Keratinocyte (primary cell): ENCODE measurements at regions not wholly inside any gene's neighbourhood (a gene's known extent, or its start where the extent isn't known, plus 50 kb on each side); places are given as distances from the start of the nearest gene placed in this dataset.

Experiments
- DNase-seq: peaks from one replicate; pipeline ENCODE4 v3.0.0-alpha.2; 2011; ENCODE audit warnings: low read depth, missing footprints, low spot score
- FAIRE-seq: peaks from 2 replicates; lab custom pipeline; 2011; peaks lifted over from hg19 to GRCh38; lab: Jason Lieb, UNC
- H2AFZ ChIP-seq: 2 replicates; pipeline ENCODE4 v1.6.0; 2012; ENCODE audit warnings: low read length, control low read depth, inconsistent platforms; ENCODE audit not compliant: control insufficient read depth
- H3K27ac ChIP-seq: 2 replicates; pipeline ENCODE4 v1.5.1; 2011; ENCODE audit warnings: low read length; ENCODE audit not compliant: control insufficient read depth, insufficient read depth
- H3K27me3 ChIP-seq: 3 replicates; pipeline ENCODE4 v1.6.0; 2011; ENCODE audit warnings: low read length; ENCODE audit not compliant: control insufficient read depth, insufficient read depth; ENCODE audit errors: extremely low read depth
- H3K36me3 ChIP-seq, 2 experiments: 2 replicates in 1 of 2; 3 replicates in 1 of 2; pipeline ENCODE4 v1.5.1; 2011; ENCODE audit warnings: low read length in 2 of 2, mild to moderate bottlenecking in 1 of 2; ENCODE audit not compliant: control insufficient read depth in 2 of 2, insufficient read depth in 2 of 2; ENCODE audit errors: extremely low read depth in 1 of 2
- H3K4me1 ChIP-seq: 3 replicates; pipeline ENCODE4 v1.5.1; 2011; ENCODE audit warnings: low read length; ENCODE audit not compliant: control insufficient read depth, insufficient read depth; ENCODE audit errors: extremely low read depth
- H3K4me2 ChIP-seq: 3 replicates; pipeline ENCODE4 v1.6.0; 2011; ENCODE audit warnings: low read depth, low read length; ENCODE audit not compliant: control insufficient read depth, insufficient read depth; ENCODE audit errors: extremely low read depth
- H3K4me3 ChIP-seq, 3 experiments: fragments of 200-600 bp in 1 of 3; sonication (generic) in 1 of 3; 2 replicates in 2 of 3; 3 replicates in 1 of 3; pipeline ENCODE4 v1.5.1; 2011 to 2016; ENCODE audit warnings: low read length in 3 of 3, mild to moderate bottlenecking in 3 of 3, control low read depth in 2 of 3, inconsistent platforms in 1 of 3, low read depth in 1 of 3, mixed read lengths in 1 of 3, mixed run types in 1 of 3, moderate library complexity in 1 of 3; ENCODE audit not compliant: control insufficient read depth in 2 of 3, insufficient read depth in 2 of 3; ENCODE audit errors: extremely low read depth in 1 of 3
- H3K79me2 ChIP-seq: 2 replicates; pipeline ENCODE4 v1.6.0; 2012; ENCODE audit warnings: low read length; ENCODE audit not compliant: control insufficient read depth, insufficient read depth
- H3K9ac ChIP-seq: 3 replicates; pipeline ENCODE4 v1.6.0; 2011; ENCODE audit warnings: low read length; ENCODE audit not compliant: control insufficient read depth, insufficient read depth; ENCODE audit errors: extremely low read depth
- H3K9me1 ChIP-seq: 3 replicates; pipeline ENCODE4 v1.6.0; 2011; ENCODE audit warnings: low read length; ENCODE audit not compliant: control insufficient read depth, insufficient read depth; ENCODE audit errors: extremely low read depth
- H3K9me3 ChIP-seq: 2 replicates; pipeline ENCODE4 v1.5.1; 2012; ENCODE audit warnings: low read depth, low read length; ENCODE audit not compliant: control insufficient read depth
- H4K20me1 ChIP-seq: 3 replicates; pipeline ENCODE4 v1.6.0; 2011; ENCODE audit warnings: low read length; ENCODE audit not compliant: control insufficient read depth, insufficient read depth; ENCODE audit errors: extremely low read depth
- EZH2 ChIP-seq: IDR thresholded peaks from one replicate; pipeline ENCODE4 v1.6.1; 2012; ENCODE audit warnings: inconsistent platforms, mild to moderate bottlenecking, low read length, moderate library complexity
- dilution Hi-C: fragments of 300-500 bp; cut with MboI; formaldehyde crosslinking; loops from one replicate; pipeline ENCODE4 v1.7.0; 2020; ENCODE audit warnings: low sequenced_read_pairs; ENCODE audit not compliant: extremely low pct_ligation_motif_present
- TF ChIP-seq, protein P1 (sequence below), 3 experiments: IDR thresholded peaks in 1 of 3; conservative IDR thresholded peaks in 1 of 3; optimal IDR thresholded peaks in 1 of 3; 2 replicates in 2 of 3; 3 replicates in 1 of 3; pipeline versions ENCODE3 to v1.5.1; 2011; ENCODE audit warnings: low read length in 3 of 3, mild to moderate bottlenecking in 3 of 3, moderate library complexity in 2 of 3, control low read depth in 1 of 3, inconsistent platforms in 1 of 3; ENCODE audit not compliant: insufficient read depth in 2 of 3; ENCODE audit errors: extremely low read depth in 1 of 3

DNA sequence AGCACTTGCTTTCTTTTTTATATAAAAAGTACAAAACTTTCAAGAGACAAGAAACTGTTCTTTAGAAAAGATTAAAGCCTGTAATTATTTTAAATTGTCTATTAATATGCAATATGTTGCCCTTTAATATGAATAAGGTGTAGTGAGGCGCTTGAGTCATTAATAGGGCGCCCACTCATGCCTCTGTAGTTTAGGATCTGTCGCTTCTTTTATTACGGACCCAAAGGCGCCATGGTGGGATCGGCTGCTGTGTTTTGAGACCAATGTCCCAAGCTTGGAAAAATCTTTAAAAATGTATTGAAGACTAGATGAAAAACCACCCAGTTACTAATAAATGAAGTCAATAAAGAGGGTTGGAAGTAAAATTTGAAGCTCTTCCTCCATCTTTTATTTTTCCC lies 259.5 kb upstream of the MEIS2 start:
- DNase-seq: no peak
- Histone ChIP-seq H3K79me2 (no peaks in the 10 kb centered on the region), H3K9me1 (no peaks in the 10 kb centered on the region), H3K4me3 (no peak overlapping the region), H3K4me2 (no peak overlapping the region), H3K9me3 (no peaks in the 10 kb centered on the region), H2AFZ (no peak overlapping the region), H3K9ac (no peak overlapping the region), H3K36me3 (no peaks in the 10 kb centered on the region), H4K20me1 (no peaks in the 10 kb centered on the region), H3K27ac (no peak overlapping the region), H3K27me3 (no peaks in the 10 kb centered on the region), H3K4me1 (no peaks in the 10 kb centered on the region)
- TF ChIP-seq, protein P1, sequence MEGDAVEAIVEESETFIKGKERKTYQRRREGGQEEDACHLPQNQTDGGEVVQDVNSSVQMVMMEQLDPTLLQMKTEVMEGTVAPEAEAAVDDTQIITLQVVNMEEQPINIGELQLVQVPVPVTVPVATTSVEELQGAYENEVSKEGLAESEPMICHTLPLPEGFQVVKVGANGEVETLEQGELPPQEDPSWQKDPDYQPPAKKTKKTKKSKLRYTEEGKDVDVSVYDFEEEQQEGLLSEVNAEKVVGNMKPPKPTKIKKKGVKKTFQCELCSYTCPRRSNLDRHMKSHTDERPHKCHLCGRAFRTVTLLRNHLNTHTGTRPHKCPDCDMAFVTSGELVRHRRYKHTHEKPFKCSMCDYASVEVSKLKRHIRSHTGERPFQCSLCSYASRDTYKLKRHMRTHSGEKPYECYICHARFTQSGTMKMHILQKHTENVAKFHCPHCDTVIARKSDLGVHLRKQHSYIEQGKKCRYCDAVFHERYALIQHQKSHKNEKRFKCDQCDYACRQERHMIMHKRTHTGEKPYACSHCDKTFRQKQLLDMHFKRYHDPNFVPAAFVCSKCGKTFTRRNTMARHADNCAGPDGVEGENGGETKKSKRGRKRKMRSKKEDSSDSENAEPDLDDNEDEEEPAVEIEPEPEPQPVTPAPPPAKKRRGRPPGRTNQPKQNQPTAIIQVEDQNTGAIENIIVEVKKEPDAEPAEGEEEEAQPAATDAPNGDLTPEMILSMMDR (optimal IDR thresholded peaks at IDR 0.05 in 1 of 3, IDR thresholded peaks at IDR 0.05 in 1 of 3, conservative IDR thresholded peaks at IDR 0.05 in 1 of 3; ENCODE audit: extremely low read depth in 1 of 3, insufficient read depth in 2 of 3, low read length in 3 of 3): no peak
- TF ChIP-seq EZH2: no peak
- no peak for FAIRE-seq
- dilution Hi-C loops: no loop called here

DNA sequence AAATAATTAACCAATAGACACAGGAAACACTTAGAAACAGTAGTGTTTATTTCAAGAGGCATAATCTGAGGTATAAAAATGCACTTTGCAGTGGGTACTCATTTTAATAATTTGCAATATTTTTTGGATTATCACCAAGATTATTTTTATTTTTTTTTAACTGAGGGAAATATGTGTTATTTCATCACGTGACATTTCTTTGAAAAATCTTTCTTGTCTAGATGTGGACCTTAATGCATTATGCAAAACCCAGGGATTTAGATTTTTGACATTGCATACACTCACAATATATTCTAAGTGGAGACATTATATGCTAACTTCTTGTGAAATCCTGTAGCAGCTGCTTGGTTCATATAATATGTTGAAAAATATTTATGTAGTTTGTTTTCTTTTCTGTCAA lies 260.4 kb upstream of the MEIS2 start:
- dilution Hi-C loops: no loop called here
- H3K9me3 ChIP-seq: no peaks in the 10 kb centered on the region
- no peaks in the 10 kb centered on the region for H3K79me2 ChIP-seq
- TF ChIP-seq EZH2: no peak
- TF ChIP-seq, protein P1 (optimal IDR thresholded peaks at IDR 0.05 in 1 of 3, IDR thresholded peaks at IDR 0.05 in 1 of 3, conservative IDR thresholded peaks at IDR 0.05 in 1 of 3; ENCODE audit: extremely low read depth in 1 of 3, insufficient read depth in 2 of 3, low read length in 3 of 3): no peak
- no peaks in the 10 kb centered on the region for H3K27me3 ChIP-seq
- no peak overlapping the region for H3K4me3 ChIP-seq
- DNase-seq (no peak), FAIRE-seq (no peak)
- H4K20me1 ChIP-seq: no peaks in the 10 kb centered on the region
- H3K9ac ChIP-seq: no peak overlapping the region
- no peak overlapping the region for H3K4me2 ChIP-seq
- no peak overlapping the region for H2AFZ ChIP-seq
- no peaks in the 10 kb centered on the region for H3K9me1 ChIP-seq
- no peak overlapping the region for H3K27ac ChIP-seq
- H3K4me1 ChIP-seq: no peaks in the 10 kb centered on the region
- no peaks in the 10 kb centered on the region for H3K36me3 ChIP-seq
